Transverse colon (tissue), 4 donors: ENCODE measurements at regions not wholly inside any gene's neighbourhood (a gene's known extent, or its start where the extent isn't known, plus 50 kb on each side); places are given as distances from the start of the nearest gene placed in this dataset.

ENCODE experiments used
- CTCF ChIP-seq, 5 experiments: fragments of 200-600 bp in 3 of 5; fragments of 450-650 bp in 2 of 5; sonication (generic) in 3 of 5; IDR thresholded peaks; 1 replicate in 2 of 5; 2 replicates in 3 of 5; pipeline ENCODE4 v1.5.1; 2016 to 2017; ENCODE audit warnings: antibody characterized with exemption in 5 of 5, inconsistent platforms in 3 of 5, mild to moderate bottlenecking in 2 of 5, moderate library complexity in 1 of 5
- EP300 ChIP-seq: sonication (generic); formaldehyde crosslinking; IDR thresholded peaks from one replicate; pipeline ENCODE4 v1.6.1; 2017; ENCODE audit warnings: antibody characterized with exemption, low read depth
- POLR2A ChIP-seq: fragments of 450-650 bp; IDR thresholded peaks from one replicate; pipeline ENCODE4 v1.6.1; 2016; ENCODE audit warnings: antibody characterized with exemption, mild to moderate bottlenecking, moderate library complexity
- POLR2AphosphoS5 ChIP-seq, 3 donors: sonication (generic); formaldehyde crosslinking; IDR thresholded peaks; one replicate each; pipeline ENCODE4 v1.6.1; 2016; ENCODE audit warnings: antibody characterized with exemption in 3 of 3

GRCh38 chr12:85641796-85642195, 194.4 kb downstream of the RASSF9 start:
- no peak for TF ChIP-seq CTCF (IDR thresholded peaks at IDR 0.05)
- TF ChIP-seq POLR2A: no peak
- no peak for TF ChIP-seq POLR2AphosphoS5 (IDR thresholded peaks at IDR 0.05)
- TF ChIP-seq EP300: no peak
